ENCODE measurements at regions not wholly inside any gene's neighbourhood (a gene's known extent, or its start where the extent isn't known, plus 50 kb on each side); places are given as distances from the start of the nearest gene placed in this dataset.

- TF ChIP-seq CTCF (conservative IDR thresholded peaks at IDR 0.05; ENCODE audit: low read depth, low read length): no peak
- no peak for TF ChIP-seq EZH2 (IDR thresholded peaks at IDR 0.05; ENCODE audit: borderline replicate concordance, low read depth, low read length, poor library complexity, severe bottlenecking)
Measured at GRCh38 chr2:46813020-46813415, 102.6 kb downstream of the MCFD2 start.
